Fibroblast of peridontal ligament (primary cell): ENCODE measurements at regions not wholly inside any gene's neighbourhood (a gene's known extent, or its start where the extent isn't known, plus 50 kb on each side); places are given as distances from the start of the nearest gene placed in this dataset.
"Not testable (repeated sequence)": the region's sequence is repeated elsewhere in the genome, so short reads cannot be mapped to it uniquely, and the experiment has no call there.

Experiments used
- DNase-seq: peaks from one replicate; pipeline ENCODE4 v3.0.0-alpha.2; 2010; ENCODE audit errors: extremely low read depth

GRCh38 chr3:167106456-167106855 is 273.6 kb downstream of the ZBBX start:
- DNase-seq = no peak

- no peak for DNase-seq
These were observed 278.0 kb downstream of the ZBBX start for GRCh38 chr3:167102071-167102470.

GRCh38 chr3:167100651-167101050 is 279.4 kb downstream of the ZBBX start:
- DNase-seq = no peak

GRCh38 chr3:167100200-167100599 is 279.9 kb downstream of the ZBBX start:
- DNase-seq = no peak

GRCh38 chr3:167095976-167096375 is 284.1 kb downstream of the ZBBX start:
- DNase-seq = no peak

- no peak for DNase-seq
These were observed 285.5 kb downstream of the ZBBX start for GRCh38 chr3:167094632-167095031.

GRCh38 chr3:167091226-167091625 is 288.9 kb downstream of the ZBBX start:
- no peak for DNase-seq

GRCh38 chr3:167084545-167084944 is 295.6 kb downstream of the ZBBX start:
- DNase-seq = no peak

GRCh38 chr3:167078070-167078622 is 302.0 kb downstream of the ZBBX start:
- no peak for DNase-seq

- DNase-seq = no peak
These were observed 312.3 kb downstream of the ZBBX start for GRCh38 chr3:167067787-167068161.

- no peak for DNase-seq
These were observed 312.9 kb downstream of the ZBBX start for GRCh38 chr3:167066977-167067786.

- no peak for DNase-seq
These were observed 322.5 kb downstream of the ZBBX start for GRCh38 chr3:167057581-167057980.

GRCh38 chr3:167054926-167055325 is 325.2 kb downstream of the ZBBX start:
- DNase-seq = no peak

- DNase-seq = no peak
These were observed 328.7 kb downstream of the ZBBX start for GRCh38 chr3:167051421-167051820.

- no peak for DNase-seq
These were observed 346.2 kb downstream of the ZBBX start for GRCh38 chr3:167033866-167034265.

- no peak for DNase-seq
These were observed 347.7 kb downstream of the ZBBX start for GRCh38 chr3:167032267-167032876.

GRCh38 chr3:167031364-167032049 is 348.6 kb downstream of the ZBBX start:
- DNase-seq = no peak

GRCh38 chr3:167030082-167030725 is 349.9 kb downstream of the ZBBX start:
- no peak for DNase-seq

GRCh38 chr3:167019503-167019902 is 360.6 kb downstream of the ZBBX start:
- DNase-seq = not testable (repeated sequence)

- DNase-seq = not testable (repeated sequence)
These were observed 361.4 kb downstream of the ZBBX start for GRCh38 chr3:167018591-167019111.

- DNase-seq = no peak
These were observed 367.4 kb downstream of the ZBBX start for GRCh38 chr3:167012691-167013090.

- no peak for DNase-seq
These were observed 371.3 kb downstream of the ZBBX start for GRCh38 chr3:167008791-167009190.
